RWPE2 (cell line): ENCODE measurements at regions not wholly inside any gene's neighbourhood (a gene's known extent, or its start where the extent isn't known, plus 50 kb on each side); places are given as distances from the start of the nearest gene placed in this dataset.
A peak's percentile ranks its signal among the peaks of the same experiment; 100 is the strongest.

Experiments
- ATAC-seq: fragments of 200-7000 bp; cut with Tn5 transposase; 3 replicates; pipeline ENCODE4 v1.9.1; 2021; ENCODE audit warnings: low read depth
- DNase-seq: peaks from one replicate; pipeline ENCODE4 v3.0.0-alpha.2; 2020; ENCODE audit warnings: low spot score
- H3K27ac ChIP-seq: fragments of 450-650 bp; 2 replicates; pipeline ENCODE4 v1.5.1; 2017; ENCODE audit warnings: mild to moderate bottlenecking; ENCODE audit not compliant: poor library complexity, severe bottlenecking
- H3K27me3 ChIP-seq: fragments of 250-450 bp; sonication (Bioruptor Pico); 2 replicates; pipeline ENCODE4 v1.5.1; 2021; ENCODE audit warnings: mild to moderate bottlenecking, moderate library complexity; ENCODE audit not compliant: insufficient read depth, poor library complexity, severe bottlenecking
- H3K36me3 ChIP-seq: fragments of 250-450 bp; sonication (Bioruptor Pico); 2 replicates; pipeline ENCODE4 v1.5.1; 2020; ENCODE audit warnings: low read depth, mild to moderate bottlenecking, moderate library complexity
- H3K4me1 ChIP-seq: fragments of 250-450 bp; sonication (Bioruptor Pico); 2 replicates; pipeline ENCODE4 v1.5.1; 2021; ENCODE audit warnings: mild to moderate bottlenecking, moderate library complexity; ENCODE audit not compliant: insufficient read depth, poor library complexity, severe bottlenecking
- H3K4me3 ChIP-seq: fragments of 250-450 bp; sonication (Bioruptor Pico); 2 replicates; pipeline ENCODE4 v1.5.1; 2021; ENCODE audit warnings: mild to moderate bottlenecking, moderate library complexity; ENCODE audit not compliant: severe bottlenecking
- H3K9me3 ChIP-seq: fragments of 250-450 bp; sonication (Bioruptor Pico); 2 replicates; pipeline ENCODE4 v1.5.1; 2021; ENCODE audit warnings: mild to moderate bottlenecking, moderate library complexity; ENCODE audit not compliant: severe bottlenecking
- CTCF ChIP-seq: fragments of 450-650 bp; IDR thresholded peaks from one replicate; pipeline ENCODE4 v1.5.1; 2017; ENCODE audit warnings: mild to moderate bottlenecking, moderate library complexity; ENCODE audit not compliant: poor library complexity, severe bottlenecking

DNA sequence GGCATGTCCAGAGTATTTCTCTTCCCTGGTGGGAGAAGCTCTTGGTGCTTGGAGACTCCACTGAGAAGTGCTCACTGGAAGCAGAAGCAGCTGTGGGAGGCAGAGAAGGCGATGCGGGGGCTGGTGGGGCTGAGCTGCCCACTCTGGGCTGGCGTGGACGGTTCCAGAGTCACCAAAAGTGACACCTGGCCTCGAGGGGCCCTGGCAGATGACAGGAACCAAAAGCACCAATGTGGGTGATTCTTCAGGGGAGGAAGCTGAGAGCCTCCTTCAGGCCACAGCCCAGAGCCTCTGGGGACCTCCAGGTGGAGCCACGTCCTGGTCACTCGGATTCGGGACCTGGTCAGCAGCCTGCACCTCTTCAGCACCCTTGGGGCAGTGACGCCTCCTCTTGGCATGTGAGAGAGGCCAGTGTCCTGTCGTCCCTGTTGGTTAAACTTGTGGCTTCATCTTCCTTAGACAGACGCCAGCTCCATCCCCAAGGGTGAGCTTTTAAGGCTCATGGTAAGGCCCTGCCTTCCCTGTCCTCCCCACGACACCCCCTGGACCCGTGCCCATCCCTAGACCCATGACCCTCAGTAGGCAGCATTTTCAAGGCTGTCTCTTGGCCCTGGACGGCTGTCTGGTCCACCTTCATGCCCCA lies 78.7 kb upstream of the IRX4 start:
- no peaks in the 10 kb centered on the region for H3K27me3 ChIP-seq
- TF ChIP-seq CTCF: no peak
- H3K4me3 ChIP-seq: no peak overlapping the region
- peaks cover 17% of the 10 kb centered on the region for H3K4me1 ChIP-seq
- no peaks in the 10 kb centered on the region for H3K9me3 ChIP-seq
- DNase-seq (peak; percentile 56), ATAC-seq (no peak)
- H3K27ac ChIP-seq: peak overlapping the region; percentile 88
- H3K36me3 ChIP-seq: no peaks in the 10 kb centered on the region

GRCh38 chr5:1960595-1961303 lies 78.0 kb upstream of the IRX4 start:
- DNase-seq: peak; percentile 17
- H3K4me3 ChIP-seq: no peak overlapping the region
- no peak for TF ChIP-seq CTCF

DNA sequence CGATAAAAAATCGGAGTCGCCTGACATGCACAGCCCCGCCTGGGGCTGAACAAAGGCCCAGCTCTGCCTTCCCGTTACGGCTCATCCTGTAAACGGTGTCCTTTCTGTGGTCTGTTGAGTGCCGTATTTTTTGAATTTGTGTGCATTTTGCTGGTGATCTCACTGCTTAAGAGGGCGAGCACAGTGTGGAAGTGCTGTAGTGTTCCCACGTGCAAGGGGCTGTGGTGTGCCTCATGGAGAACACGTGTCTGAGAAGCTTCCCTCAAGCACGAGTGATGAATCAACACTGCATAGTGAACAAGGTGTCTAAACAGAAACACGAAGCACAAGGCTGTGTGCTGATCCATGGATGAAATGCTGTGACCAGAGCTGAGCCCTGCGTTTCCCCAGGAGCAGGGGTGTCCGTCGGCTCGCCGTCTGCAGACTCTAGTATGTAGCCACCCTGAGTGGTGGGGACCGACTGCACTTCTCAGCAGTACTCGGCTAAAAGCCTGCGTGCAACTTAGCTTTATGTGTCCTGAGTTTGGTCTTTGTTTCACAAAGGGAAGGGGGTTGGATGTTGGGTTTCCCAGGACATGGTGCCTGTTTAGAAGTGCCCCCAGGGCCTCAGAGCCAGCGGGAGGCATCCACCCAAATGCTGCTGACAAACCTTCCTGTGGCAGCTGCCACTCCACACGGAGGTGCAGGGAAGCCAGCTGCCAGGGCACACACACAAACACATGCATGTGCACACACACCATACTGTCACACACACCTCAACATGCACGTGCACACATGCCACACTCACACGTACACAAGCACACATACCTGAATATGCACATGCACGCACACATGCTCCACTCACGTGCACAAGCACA lies 77.2 kb upstream of the IRX4 start:
- H3K27ac ChIP-seq: no peak overlapping the region
- no peaks in the 10 kb centered on the region for H3K9me3 ChIP-seq
- ATAC-seq: no peak
- H3K4me3 ChIP-seq: no peak overlapping the region
- H3K27me3 ChIP-seq: no peaks in the 10 kb centered on the region
- H3K36me3 ChIP-seq: no peaks in the 10 kb centered on the region
- peaks cover 17% of the 10 kb centered on the region for H3K4me1 ChIP-seq
- DNase-seq: no peak
- TF ChIP-seq CTCF: no peak

More at GRCh38 chr5:1960595-1961303, 78.0 kb upstream of the IRX4 start:
- no peak overlapping the region for H3K27ac ChIP-seq
- peaks cover 17% of the 10 kb centered on the region for H3K4me1 ChIP-seq
- H3K36me3 ChIP-seq: no peaks in the 10 kb centered on the region
- ATAC-seq: no peak
- H3K27me3 ChIP-seq: no peaks in the 10 kb centered on the region
- H3K9me3 ChIP-seq: no peaks in the 10 kb centered on the region

GRCh38 chr5:1959231-1959630 lies 76.5 kb upstream of the IRX4 start:
- TF ChIP-seq CTCF: no peak

More at GRCh38 chr5:1959231-1959630, 76.5 kb upstream of the IRX4 start:
- H3K9me3 ChIP-seq: no peaks in the 10 kb centered on the region
- ATAC-seq: no peak
- H3K27ac ChIP-seq: no peak overlapping the region
- peaks cover 17% of the 10 kb centered on the region for H3K4me1 ChIP-seq
- H3K4me3 ChIP-seq: no peak overlapping the region
- H3K36me3 ChIP-seq: no peaks in the 10 kb centered on the region
- no peak for DNase-seq
- no peaks in the 10 kb centered on the region for H3K27me3 ChIP-seq
